ENCODE measurements at regions not wholly inside any gene's neighbourhood (a gene's known extent, or its start where the extent isn't known, plus 50 kb on each side); places are given as distances from the start of the nearest gene placed in this dataset.

DNA sequence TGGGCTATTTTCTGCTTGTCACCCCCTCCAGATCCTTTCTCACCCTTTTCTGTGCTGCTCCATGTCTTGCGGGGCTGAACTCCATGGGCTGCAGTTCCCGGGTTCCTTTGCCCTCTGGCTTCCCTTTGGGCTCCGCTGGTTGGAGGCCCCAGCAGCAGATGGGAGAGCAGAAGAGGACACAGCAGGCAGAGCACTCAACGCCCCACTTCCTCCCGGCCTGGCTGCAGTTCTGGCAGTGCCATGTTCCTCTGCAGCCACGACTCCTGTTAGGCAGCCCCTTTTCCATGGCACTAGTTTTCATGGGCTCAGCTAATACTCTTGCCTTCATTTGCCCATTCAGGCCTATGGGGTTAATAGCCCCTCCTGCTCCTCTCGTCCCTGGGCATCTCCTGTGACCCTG lies 127.1 kb downstream of the TENT5C start:
- TF ChIP-seq, protein P1, sequence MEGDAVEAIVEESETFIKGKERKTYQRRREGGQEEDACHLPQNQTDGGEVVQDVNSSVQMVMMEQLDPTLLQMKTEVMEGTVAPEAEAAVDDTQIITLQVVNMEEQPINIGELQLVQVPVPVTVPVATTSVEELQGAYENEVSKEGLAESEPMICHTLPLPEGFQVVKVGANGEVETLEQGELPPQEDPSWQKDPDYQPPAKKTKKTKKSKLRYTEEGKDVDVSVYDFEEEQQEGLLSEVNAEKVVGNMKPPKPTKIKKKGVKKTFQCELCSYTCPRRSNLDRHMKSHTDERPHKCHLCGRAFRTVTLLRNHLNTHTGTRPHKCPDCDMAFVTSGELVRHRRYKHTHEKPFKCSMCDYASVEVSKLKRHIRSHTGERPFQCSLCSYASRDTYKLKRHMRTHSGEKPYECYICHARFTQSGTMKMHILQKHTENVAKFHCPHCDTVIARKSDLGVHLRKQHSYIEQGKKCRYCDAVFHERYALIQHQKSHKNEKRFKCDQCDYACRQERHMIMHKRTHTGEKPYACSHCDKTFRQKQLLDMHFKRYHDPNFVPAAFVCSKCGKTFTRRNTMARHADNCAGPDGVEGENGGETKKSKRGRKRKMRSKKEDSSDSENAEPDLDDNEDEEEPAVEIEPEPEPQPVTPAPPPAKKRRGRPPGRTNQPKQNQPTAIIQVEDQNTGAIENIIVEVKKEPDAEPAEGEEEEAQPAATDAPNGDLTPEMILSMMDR (IDR thresholded peaks at IDR 0.05), result no peak
- TF ChIP-seq POLR2A (IDR thresholded peaks at IDR 0.05; ENCODE audit: low read depth) (no peak), EP300 (IDR thresholded peaks at IDR 0.05) (no peak), POLR2AphosphoS5 (IDR thresholded peaks at IDR 0.05) (no peak)

Measured in esophagus muscularis mucosa (tissue), 4 donors.